ENCODE measurements at regions not wholly inside any gene's neighbourhood (a gene's known extent, or its start where the extent isn't known, plus 50 kb on each side); places are given as distances from the start of the nearest gene placed in this dataset.

GRCh38 chr4:29005838-29006237 is 1714.3 kb upstream of the PCDH7 start:
- Histone ChIP-seq H4K20me1 (ENCODE audit: control insufficient read depth, insufficient read depth) (no peaks in the 10 kb centered on the region), H3K36me3 (ENCODE audit: control insufficient read depth in 2 of 2, insufficient read depth in 2 of 2, low read length in 1 of 2) (no peaks in the 10 kb centered on the region), H3K9me3 (replicated peaks; ENCODE audit: control insufficient read depth, insufficient read depth, low read length) (no peaks in the 10 kb centered on the region), H3K79me2 (ENCODE audit: control insufficient read depth, insufficient read depth, low read length) (no peaks in the 10 kb centered on the region), H3K27ac (ENCODE audit: control insufficient read depth, insufficient read depth) (no peak overlapping the region), H3K4me1 (ENCODE audit: control insufficient read depth, insufficient read depth, low read length) (no peaks in the 10 kb centered on the region), H3K27me3 (replicated peaks in 1 of 2; ENCODE audit: control insufficient read depth in 2 of 2, insufficient read depth in 2 of 2, low read length in 1 of 2) (no peaks in the 10 kb centered on the region), H2AFZ (ENCODE audit: control insufficient read depth, low read depth, low read length) (no peak overlapping the region), H3K4me3 (no peak overlapping the region), H3K4me2 (ENCODE audit: control insufficient read depth, insufficient read depth) (no peak overlapping the region), H3K9ac (ENCODE audit: control insufficient read depth, insufficient read depth, low read length) (no peak overlapping the region)
- FAIRE-seq, result no peak
- ChIA-PET CTCF (no interaction called here), SMC1A (ENCODE audit: uncharacterized antibody, unreplicated experiment) (no interaction called here), POLR2A (no interaction called here), RAD21 (ENCODE audit: unreplicated experiment) (no interaction called here)
- in situ Hi-C loops (cut with MboI) (no loop called here), intact Hi-C loops (cut with micrococcal nuclease; ENCODE audit: unreplicated experiment) (no loop called here)
- ATAC-seq, result no peak
- DNase-seq (ENCODE audit: low read depth, low spot score), result no peak
- WGBS (ENCODE audit: insufficient coverage, insufficient replicate concordance, low lambda C conversion rate, missing lambda C conversion rate), result 23% methylated on average over 4 of the region's 4 CpGs
- BruUV-seq (replicated peaks), result no TSS peak
- TF ChIP-seq ASH2L (IDR thresholded peaks at IDR 0.05; ENCODE audit: borderline replicate concordance, low read depth) (no peak), SPI1 (IDR thresholded peaks at IDR 0.05; ENCODE audit: borderline replicate concordance, insufficient read depth, low read depth, low read length) (no peak), JUND (IDR thresholded peaks at IDR 0.05; ENCODE audit: low read depth, low read length) (no peak), CEBPB (IDR thresholded peaks at IDR 0.05; ENCODE audit: borderline replicate concordance in 1 of 2, low read depth in 2 of 2, low read length in 2 of 2) (no peak), GATAD2B (conservative IDR thresholded peaks at IDR 0.05; ENCODE audit: low read depth) (no peak), EZH2 (IDR thresholded peaks at IDR 0.05; ENCODE audit: borderline replicate concordance, control insufficient read depth, low read depth, low read length) (no peak), RAD51 (IDR thresholded peaks at IDR 0.05) (no peak), CHD4 (IDR thresholded peaks at IDR 0.05) (no peak), SIN3A (IDR thresholded peaks at IDR 0.05; ENCODE audit: low read depth, low read length) (no peak), MEF2A (IDR thresholded peaks at IDR 0.05; ENCODE audit: insufficient read depth, low read depth, low read length) (no peak), ZNF384 (IDR thresholded peaks at IDR 0.05; ENCODE audit: borderline replicate concordance, low read depth, low read length) (no peak), POLR2AphosphoS5 (IDR thresholded peaks at IDR 0.05; ENCODE audit: low read length) (no peak), REST (IDR thresholded peaks at IDR 0.05; ENCODE audit: low read depth, low read length) (no peak), YBX1 (IDR thresholded peaks at IDR 0.05) (no peak), SUPT20H (IDR thresholded peaks at IDR 0.05; ENCODE audit: borderline replicate concordance, control insufficient read depth, low read depth, low read length) (no peak), ATF3 (IDR thresholded peaks at IDR 0.05; ENCODE audit: borderline replicate concordance, extremely low read depth, low read depth, low read length) (no peak), MTA3 (IDR thresholded peaks at IDR 0.05; ENCODE audit: borderline replicate concordance, low read length) (no peak)

All from GM12878 (cell line).